Psoas muscle (tissue), 7 donors: ENCODE measurements at regions not wholly inside any gene's neighbourhood (a gene's known extent, or its start where the extent isn't known, plus 50 kb on each side); places are given as distances from the start of the nearest gene placed in this dataset.

Source experiments
- ATAC-seq, 4 donors: fragments of 200-7000 bp; cut with Tn5 transposase; one replicate each; pipeline ENCODE4 v1.9.1; 2020; ENCODE audit warnings: moderate library complexity in 3 of 4, mild to moderate bottlenecking in 2 of 4
- DNase-seq, 2 donors: peaks; one replicate each; pipeline ENCODE4 v3.0.0-alpha.2; 2020
- H3K27ac ChIP-seq: fragments of 200-600 bp; one replicate; pipeline ENCODE4 v1.8.0; 2022
- H3K27me3 ChIP-seq, 3 donors: fragments of 200-600 bp in 1 of 3; one replicate each; pipeline versions ENCODE4 v1.6.1 to v1.8.0; 2013 to 2022; ENCODE audit warnings: low read length in 2 of 3, mild to moderate bottlenecking in 2 of 3, moderate library complexity in 1 of 3; ENCODE audit not compliant: insufficient read depth in 3 of 3
- H3K36me3 ChIP-seq, 2 donors: fragments of 200-600 bp in 1 of 2; one replicate each; pipeline versions ENCODE4 v1.6.1 to v1.8.0; 2013 to 2022; ENCODE audit warnings: low read depth in 1 of 2, mild to moderate bottlenecking in 1 of 2, moderate library complexity in 1 of 2; ENCODE audit not compliant: insufficient read depth in 1 of 2
- H3K4me1 ChIP-seq: fragments of 200-600 bp; one replicate; pipeline ENCODE4 v1.8.0; 2022
- H3K4me3 ChIP-seq: fragments of 200-600 bp; one replicate; pipeline ENCODE4 v1.8.0; 2022; ENCODE audit warnings: mild to moderate bottlenecking
- H3K9me3 ChIP-seq: fragments of 200-600 bp; one replicate; pipeline ENCODE4 v1.8.0; 2022
- CTCF ChIP-seq: fragments of 200-600 bp; IDR thresholded peaks from one replicate; pipeline ENCODE4 v1.8.0; 2022; ENCODE audit warnings: antibody characterized with exemption
- WGBS, 3 donors: extraction: QIAGEN DNeasy Blood & Tissue Kit; methylation state at CpG; one replicate each; pipeline versions ENCODE4 v1.1.6 to v1.1.7; 2013; 5-methylcytosine and 5-hydroxymethylcytosine counted together
- intact Hi-C, 2 donors: fragments of 100-400 bp; cut with DNase I; formaldehyde crosslinking; loops; one replicate each; pipeline versions ENCODE4 v1.11.0 to v1.14.2; 2022
- donor health status: healthy with polysubstance abuse.
- donor health status: DM: no; HTN: no; CAD: no; lungs with moderate emphysema.
- donor health status: Bipolar disorder and iron deficiency.
- donor health status: healthy.
- donor health status: DM: yes; HTN: yes; CAD: no.
- donor health status: DM: no; HTN: no; CAD: no.
- donor health status: DM: yes; HTN: yes; CAD: no.

GRCh38 chr4:176478076-176478475 is 158.3 kb downstream of the SPCS3 start:
- intact Hi-C loops = no loop called here
- H3K4me3 ChIP-seq = no peak overlapping the region
- DNase-seq (no peak), ATAC-seq (no peak)
- TF ChIP-seq CTCF = no peak
- WGBS, 3 donors = 28 to 36% (median 34%) methylated on average over 2 of the region's 2 CpGs
- no peaks in the 10 kb centered on the region for H3K27me3 ChIP-seq
- peaks cover 20% of the 10 kb centered on the region for H3K9me3 ChIP-seq
- no peaks in the 10 kb centered on the region for H3K36me3 ChIP-seq
- no peaks in the 10 kb centered on the region for H3K4me1 ChIP-seq
- no peak overlapping the region for H3K27ac ChIP-seq

- Histone ChIP-seq H3K4me1 (no peaks in the 10 kb centered on the region), H3K27me3 (no peaks in the 10 kb centered on the region), H3K4me3 (no peak overlapping the region), H3K36me3 (no peaks in the 10 kb centered on the region), H3K9me3 (peaks cover 16% of the 10 kb centered on the region), H3K27ac (no peak overlapping the region)
- intact Hi-C loops = no loop called here
- TF ChIP-seq CTCF = no peak
- DNase-seq = no peak
- no peak for ATAC-seq
- WGBS, 3 donors = 64 to 84% (median 73%) methylated on average over 1 of the region's 1 CpG
Observed at GRCh38 chr4:176479767-176480166, 160.0 kb downstream of the SPCS3 start.

- Histone ChIP-seq H3K4me1 (no peaks in the 10 kb centered on the region), H3K27ac (no peak overlapping the region), H3K4me3 (no peak overlapping the region), H3K36me3 (no peaks in the 10 kb centered on the region), H3K27me3 (no peaks in the 10 kb centered on the region), H3K9me3 (no peaks in the 10 kb centered on the region)
- intact Hi-C loops = no loop called here
- 18 to 87% (median 50%) methylated on average over 3 of the region's 3 CpGs for WGBS, 3 donors
- ATAC-seq (no peak), DNase-seq (no peak)
- no peak for TF ChIP-seq CTCF
Observed at GRCh38 chr4:176482972-176483371, 163.2 kb downstream of the SPCS3 start.

GRCh38 chr4:176484301-176484984 is 164.7 kb downstream of the SPCS3 start:
- ATAC-seq (no peak), DNase-seq (no peak)
- Histone ChIP-seq H3K36me3 (no peaks in the 10 kb centered on the region), H3K4me1 (no peaks in the 10 kb centered on the region), H3K27ac (no peak overlapping the region), H3K4me3 (no peak overlapping the region), H3K9me3 (no peaks in the 10 kb centered on the region), H3K27me3 (no peaks in the 10 kb centered on the region)
- WGBS, 3 donors = 78 to 82% (median 79%) methylated on average over 7 of the region's 7 CpGs
- TF ChIP-seq CTCF = no peak
- intact Hi-C loops = no loop called here

DNA sequence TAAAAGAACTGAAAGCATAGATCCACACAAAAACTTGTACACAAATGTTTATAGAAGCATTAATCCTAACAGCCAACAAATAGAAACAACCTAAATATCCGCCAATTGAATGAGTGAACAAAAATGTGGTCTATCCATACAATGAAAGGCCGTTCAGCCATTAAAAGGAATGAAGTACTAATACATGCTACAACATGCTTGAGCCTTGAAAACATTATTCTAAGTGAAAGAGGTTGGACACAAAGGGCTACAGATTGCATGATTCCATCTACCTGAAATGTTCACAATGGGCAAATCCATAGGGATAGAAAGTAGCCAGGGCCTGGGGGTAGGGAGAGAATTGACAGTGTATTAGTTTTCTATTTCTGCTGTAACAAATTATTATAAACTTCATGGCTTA is 169.2 kb downstream of the SPCS3 start:
- H3K9me3 ChIP-seq = no peaks in the 10 kb centered on the region
- H3K36me3 ChIP-seq = no peaks in the 10 kb centered on the region
- intact Hi-C loops = no loop called here
- no peak for TF ChIP-seq CTCF
- ATAC-seq = no peak
- no peaks in the 10 kb centered on the region for H3K4me1 ChIP-seq
- no peak for DNase-seq
- no peak overlapping the region for H3K4me3 ChIP-seq
- no peaks in the 10 kb centered on the region for H3K27me3 ChIP-seq
- no peak overlapping the region for H3K27ac ChIP-seq
- WGBS, 3 donors = 80 to 85% (median 84%) methylated on average over 2 of the region's 2 CpGs
